Spleen (tissue), 7 donors: ENCODE measurements at regions not wholly inside any gene's neighbourhood (a gene's known extent, or its start where the extent isn't known, plus 50 kb on each side); places are given as distances from the start of the nearest gene placed in this dataset.

Experiments
- POLR2A ChIP-seq, 3 donors: fragments of 450-650 bp; IDR thresholded peaks; one replicate each; pipeline ENCODE4 v1.5.1; 2017; ENCODE audit warnings: antibody characterized with exemption in 3 of 3, mild to moderate bottlenecking in 1 of 3
- POLR2AphosphoS5 ChIP-seq, 3 donors: sonication (generic); formaldehyde crosslinking; IDR thresholded peaks; one replicate each; pipeline ENCODE4 v1.5.1; 2017; ENCODE audit warnings: antibody characterized with exemption in 3 of 3
- TF ChIP-seq, protein P1 (sequence below), 11 experiments: fragments of 200-600 bp in 7 of 11; fragments of 450-650 bp in 4 of 11; sonication (generic) in 4 of 11; IDR thresholded peaks in 8 of 11; conservative IDR thresholded peaks in 3 of 11; 1 replicate in 7 of 11; 2 replicates in 4 of 11; pipeline versions ENCODE4 v1.4.0 to v1.8.0; 2016 to 2021; ENCODE audit warnings: antibody characterized with exemption in 11 of 11, inconsistent platforms in 4 of 11, mild to moderate bottlenecking in 1 of 11
- donor health status: DM: no; HTN: no; CAD: no; lungs with moderate emphysema.
- donor health status: DM: no; HTN: no; CAD: no.
- donor health status: DM: no; HTN: no; CAD: no.

DNA sequence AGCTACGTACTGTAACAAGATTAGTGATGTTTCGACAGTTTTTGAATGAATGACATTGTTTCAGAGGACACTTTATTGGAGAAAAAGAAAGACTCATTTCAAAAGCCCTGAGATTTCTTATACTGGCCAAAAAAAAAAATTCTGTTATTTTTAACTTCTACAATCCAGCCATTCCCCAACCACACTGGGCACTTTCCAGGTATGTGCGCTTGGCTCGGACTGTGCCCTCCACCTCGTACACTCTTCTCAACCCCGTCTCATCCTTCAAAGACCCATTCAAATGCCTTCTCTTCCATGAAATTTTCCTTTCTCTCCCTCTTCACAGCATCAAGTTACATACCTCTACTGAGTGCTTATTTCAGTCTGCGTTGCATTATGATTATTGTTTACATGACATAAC lies 328.5 kb upstream of the SOX2 start:
- TF ChIP-seq POLR2A (IDR thresholded peaks at IDR 0.05) = no peak
- TF ChIP-seq, protein P1, sequence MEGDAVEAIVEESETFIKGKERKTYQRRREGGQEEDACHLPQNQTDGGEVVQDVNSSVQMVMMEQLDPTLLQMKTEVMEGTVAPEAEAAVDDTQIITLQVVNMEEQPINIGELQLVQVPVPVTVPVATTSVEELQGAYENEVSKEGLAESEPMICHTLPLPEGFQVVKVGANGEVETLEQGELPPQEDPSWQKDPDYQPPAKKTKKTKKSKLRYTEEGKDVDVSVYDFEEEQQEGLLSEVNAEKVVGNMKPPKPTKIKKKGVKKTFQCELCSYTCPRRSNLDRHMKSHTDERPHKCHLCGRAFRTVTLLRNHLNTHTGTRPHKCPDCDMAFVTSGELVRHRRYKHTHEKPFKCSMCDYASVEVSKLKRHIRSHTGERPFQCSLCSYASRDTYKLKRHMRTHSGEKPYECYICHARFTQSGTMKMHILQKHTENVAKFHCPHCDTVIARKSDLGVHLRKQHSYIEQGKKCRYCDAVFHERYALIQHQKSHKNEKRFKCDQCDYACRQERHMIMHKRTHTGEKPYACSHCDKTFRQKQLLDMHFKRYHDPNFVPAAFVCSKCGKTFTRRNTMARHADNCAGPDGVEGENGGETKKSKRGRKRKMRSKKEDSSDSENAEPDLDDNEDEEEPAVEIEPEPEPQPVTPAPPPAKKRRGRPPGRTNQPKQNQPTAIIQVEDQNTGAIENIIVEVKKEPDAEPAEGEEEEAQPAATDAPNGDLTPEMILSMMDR (IDR thresholded peaks at IDR 0.05 in 8 of 11, conservative IDR thresholded peaks at IDR 0.05 in 3 of 11) = no peak
- TF ChIP-seq POLR2AphosphoS5 (IDR thresholded peaks at IDR 0.05) = no peak
